Activated CD8-positive, alpha-beta memory T cell treated with anti-CD3 and anti-CD28 coated beads, Interleukin-2, amount 50 U/mL, for 24 hours (primary cell): ENCODE measurements at regions not wholly inside any gene's neighbourhood (a gene's known extent, or its start where the extent isn't known, plus 50 kb on each side); places are given as distances from the start of the nearest gene placed in this dataset.

ENCODE experiments used
- DNase-seq: peaks from one replicate; pipeline ENCODE4 v3.0.0-alpha.2; 2020; ENCODE audit errors: extremely low read depth

DNA sequence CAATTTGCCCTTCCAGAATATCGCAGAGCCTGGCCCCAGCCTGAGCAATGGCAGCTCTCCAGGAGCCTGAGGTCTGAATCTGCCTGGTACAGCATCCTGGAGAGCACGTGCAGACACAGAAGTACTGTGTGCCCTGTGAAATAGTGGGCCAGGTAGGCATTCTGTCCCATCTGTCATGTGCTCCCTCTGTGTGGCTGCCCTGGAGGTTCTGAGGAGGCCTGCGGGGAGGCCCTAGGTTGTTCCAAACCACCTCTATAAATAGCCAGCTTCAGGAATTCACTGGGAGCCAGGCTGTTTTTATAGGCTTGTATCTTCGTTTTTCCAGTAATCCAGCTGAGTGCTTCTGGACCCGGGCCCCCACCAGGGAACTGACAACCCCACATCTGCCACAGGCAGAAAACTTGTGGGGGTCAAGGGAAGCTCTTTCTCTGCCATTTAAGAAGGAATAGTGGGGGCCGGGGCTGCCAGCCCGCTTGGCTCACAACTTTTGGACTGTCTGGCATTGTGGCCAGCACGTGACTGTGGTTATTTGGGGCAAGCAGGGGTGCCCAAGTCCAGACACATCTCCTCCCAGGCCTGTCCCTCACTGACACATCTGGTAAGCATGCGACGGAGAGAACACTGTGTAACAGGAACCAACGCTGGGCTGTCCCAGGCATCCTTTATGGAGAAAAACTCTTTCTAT, 356.3 kb upstream of the TNRC6C start:
- no peak for DNase-seq

DNA sequence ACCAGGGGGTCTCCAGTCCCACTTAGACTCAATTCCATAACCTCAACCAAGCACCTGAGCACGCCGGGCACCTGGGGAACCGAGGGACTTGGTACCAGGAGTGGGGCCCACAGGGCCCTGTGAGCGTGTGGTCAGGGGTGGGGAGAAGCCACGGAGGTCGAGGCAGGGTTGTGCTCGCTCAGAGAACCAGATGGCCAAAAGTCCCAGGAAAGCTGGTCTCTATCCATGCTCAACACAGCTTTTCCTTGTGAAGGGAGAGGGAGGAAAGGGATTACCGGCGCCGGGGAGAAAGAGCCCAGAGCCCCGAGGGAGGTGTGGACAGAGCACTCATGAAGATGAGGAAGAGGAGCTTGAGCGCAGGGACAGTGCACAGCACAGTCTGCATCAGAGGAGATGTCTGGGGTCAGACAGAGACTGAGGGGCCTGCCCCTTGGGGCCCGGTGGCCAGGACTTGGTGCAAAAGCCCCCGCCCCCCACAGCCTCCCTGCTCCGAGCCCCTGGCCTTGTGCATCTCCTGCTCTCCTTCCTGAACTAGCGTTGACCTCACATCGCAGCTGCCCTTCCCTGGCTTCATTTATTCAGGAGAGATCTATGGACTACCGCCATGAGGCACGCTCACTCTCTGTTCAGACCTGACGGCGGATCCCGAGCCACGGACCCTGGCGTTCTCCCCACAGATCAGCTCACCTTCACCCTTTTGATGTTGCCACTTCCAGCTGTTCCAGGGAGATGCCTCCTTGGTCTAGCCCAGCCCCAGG, 355.4 kb upstream of the TNRC6C start:
- DNase-seq = no peak

DNA sequence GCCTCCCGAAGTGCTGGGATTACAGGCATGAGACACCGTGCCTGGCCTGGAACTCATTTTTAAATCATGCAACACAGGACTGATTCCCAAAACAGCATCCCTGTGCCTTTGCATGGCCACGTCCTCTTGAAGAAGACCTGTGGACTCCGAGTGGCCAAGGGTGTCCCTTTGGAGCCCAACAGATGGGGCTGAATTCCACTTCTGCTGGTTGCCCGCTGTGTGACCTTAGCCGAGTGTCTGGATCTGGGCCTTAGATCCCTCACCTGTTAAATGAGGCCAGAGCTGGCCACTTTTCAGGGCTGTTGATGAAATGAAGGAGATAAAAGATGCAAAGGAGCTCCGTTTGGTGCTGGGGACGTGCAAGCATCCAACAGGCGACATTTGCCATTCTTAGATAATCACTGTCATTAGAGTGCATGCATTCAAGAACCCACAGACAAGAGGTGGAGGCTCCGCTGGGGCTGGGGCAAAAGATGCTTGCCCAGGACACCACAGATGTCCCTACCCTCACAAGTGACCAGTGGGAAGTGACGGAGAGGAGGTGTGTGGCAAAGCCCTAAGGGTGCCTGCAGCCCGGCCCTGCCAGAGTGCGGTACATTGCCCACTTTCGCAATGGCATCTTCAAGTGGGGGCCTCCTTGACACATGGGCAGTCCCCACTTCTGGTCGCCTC, 354.1 kb upstream of the TNRC6C start:
- DNase-seq = no peak

DNA sequence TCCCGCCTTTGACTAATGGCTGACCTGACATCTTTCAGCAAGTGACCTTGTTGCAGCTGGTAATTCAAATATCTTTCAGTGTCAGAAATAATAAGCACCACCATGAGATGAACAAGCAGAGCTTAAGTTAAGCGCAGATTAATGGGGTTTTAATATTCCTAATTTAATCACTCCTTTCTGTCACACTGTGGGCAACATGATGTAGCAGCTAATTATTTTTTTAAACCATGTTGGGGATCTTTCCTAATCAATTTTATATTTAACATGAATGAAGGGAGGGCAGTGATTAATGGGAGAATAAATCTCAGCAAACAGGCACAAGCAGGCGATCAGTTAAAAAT, 353.6 kb upstream of the TNRC6C start:
- no peak for DNase-seq

DNA sequence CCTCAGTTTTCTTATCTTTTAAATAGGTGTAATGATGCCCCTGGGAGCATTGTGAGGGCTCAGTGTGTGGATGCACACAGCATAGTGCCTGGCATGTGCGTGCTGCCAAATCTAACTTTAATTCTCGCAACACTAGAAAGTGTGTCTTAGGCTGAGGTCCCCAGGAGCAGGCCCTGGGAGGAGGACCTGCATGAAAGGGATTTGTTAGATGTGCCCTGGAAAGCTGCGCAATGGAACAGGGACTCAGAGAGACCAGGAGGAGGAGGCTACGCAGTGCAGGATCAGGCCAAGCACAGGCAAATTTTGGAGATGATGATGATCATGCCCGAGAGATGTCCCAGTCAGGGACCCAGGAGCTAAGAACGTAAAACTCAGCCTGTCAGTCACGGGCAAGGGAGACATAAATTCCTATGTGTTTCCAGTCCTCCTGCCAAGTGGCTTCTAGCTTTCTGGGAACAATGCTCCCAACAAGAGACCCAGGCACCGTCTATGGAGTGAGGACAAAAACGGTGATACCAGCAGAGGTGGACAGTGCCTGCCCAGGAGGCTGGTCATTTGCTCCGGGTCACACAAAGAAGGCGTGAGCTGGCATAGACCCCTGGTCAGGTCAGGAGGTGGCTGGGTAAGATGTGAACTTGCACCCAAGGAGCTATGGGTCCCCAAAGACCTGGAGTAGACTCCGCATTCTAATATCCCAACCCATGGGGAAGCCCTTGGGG, 352.2 kb upstream of the TNRC6C start:
- no peak for DNase-seq

DNA sequence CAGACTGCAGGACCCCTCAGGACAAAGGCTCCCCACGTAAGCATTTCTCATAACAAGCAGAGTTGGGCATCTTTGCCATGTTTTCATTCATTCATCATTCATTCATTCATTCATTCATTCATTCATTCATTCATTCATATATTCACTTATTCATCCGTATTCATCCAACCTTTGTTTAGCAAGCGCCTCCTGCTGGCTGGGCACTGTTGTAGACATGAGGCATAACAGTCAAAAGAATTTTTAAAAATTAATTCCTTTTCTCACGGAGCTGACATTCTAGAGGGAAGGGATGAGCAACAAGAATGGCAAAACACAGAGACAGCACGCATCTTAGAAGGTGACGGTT, 351.7 kb upstream of the TNRC6C start:
- DNase-seq = no peak

DNA sequence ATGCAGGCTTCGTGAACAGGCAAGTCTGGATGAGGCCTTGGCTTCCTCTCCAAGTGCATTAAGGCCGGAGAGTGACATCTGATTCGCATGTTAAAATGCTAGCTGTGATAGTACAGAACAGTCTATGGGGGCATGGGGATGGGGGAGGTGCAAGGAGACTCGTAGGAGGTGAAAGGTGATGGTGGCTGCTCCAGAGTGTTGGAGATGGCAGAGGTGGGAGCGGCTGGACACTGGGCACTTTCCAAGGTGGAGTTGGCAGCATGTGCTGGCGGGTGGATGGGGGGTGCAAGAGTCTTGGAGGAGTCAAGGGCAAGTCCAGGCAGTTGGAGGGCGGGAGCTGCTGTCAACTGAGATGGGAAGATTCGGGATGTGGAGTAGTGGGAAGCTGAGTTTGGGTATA, 350.9 kb upstream of the TNRC6C start:
- DNase-seq = no peak

DNA sequence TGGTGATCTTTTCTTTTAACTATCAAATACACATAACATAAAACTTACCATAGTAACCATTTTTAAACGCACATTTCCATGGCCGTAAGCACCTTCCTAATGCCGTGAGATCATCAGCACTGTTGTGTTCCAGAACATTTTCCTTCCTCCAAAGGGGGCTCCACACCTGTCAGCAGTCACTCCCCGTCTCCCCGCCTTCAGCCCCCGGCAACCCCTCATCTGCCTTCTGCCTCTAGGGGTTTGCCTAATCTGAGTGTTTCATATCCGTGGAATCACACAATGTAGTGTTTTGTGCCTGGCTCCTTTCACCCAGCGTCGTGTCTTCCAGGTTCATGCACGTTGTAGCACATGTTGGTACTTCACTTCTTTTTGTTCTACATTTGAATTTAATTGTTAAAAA, 350.1 kb upstream of the TNRC6C start:
- no peak for DNase-seq

DNA sequence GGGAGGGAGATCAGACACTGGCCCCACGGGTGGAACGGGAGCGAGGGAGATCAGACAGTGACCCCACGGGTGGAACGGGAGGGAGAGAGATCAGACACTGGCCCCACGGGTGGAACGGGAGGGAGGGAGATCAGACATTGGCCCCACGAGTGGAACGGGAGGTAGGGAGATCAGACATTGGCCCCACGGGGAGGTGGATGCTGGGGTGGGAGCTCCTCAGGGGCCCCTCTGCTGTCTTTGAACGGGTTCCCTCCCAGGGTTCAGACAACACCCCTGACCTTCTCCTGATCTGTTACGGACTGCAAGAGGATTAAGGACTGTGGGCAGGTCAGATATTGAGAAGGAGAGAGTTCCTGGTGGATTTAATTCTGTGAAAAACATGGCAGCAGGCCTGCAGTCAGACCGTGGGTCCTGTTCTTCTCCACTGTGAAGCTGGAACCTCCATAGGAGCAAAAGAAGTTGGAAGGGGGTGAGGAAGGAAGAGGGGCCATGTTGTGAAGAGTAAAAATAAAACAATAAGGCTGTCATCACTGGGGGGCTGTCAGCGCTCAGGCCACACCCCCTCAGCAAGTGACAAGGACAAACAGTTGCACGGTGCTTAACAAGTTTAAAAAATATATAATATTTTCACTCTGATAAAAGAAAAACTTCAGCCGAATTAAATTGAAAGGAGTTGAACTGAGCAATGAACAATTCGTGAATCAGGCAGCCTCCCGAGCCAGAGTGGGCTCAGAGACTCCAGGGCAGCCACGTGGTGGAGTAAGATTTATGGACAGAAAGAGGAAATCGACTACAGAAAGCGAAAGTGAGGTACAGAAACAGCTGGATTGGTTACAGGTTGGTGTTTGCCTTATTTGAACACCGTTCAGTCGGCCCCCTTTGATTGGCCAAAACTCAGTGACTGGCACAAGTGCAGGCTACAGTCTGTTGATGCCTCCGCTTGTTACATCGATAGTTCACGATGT, 348.7 kb upstream of the TNRC6C start:
- peak; percentile 17 for DNase-seq

DNA sequence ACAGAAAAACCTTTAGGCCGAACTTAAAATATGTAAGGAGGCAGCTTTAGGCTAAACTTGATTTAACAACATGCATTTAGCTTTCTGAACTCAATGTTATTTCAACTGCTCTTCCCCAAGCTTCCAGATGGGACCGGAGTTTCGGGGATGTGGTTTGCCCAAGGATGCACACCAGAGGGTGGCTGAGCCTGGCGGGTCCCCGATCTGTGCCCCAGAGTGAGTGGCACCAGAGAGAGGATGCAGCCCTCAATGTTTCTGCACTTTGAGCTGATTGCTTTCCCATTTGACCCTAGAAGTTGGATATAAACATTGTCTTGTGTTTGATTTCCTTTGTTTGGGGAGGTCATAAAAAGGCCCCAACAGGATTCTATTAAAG, 348.0 kb upstream of the TNRC6C start:
- DNase-seq = no peak

DNA sequence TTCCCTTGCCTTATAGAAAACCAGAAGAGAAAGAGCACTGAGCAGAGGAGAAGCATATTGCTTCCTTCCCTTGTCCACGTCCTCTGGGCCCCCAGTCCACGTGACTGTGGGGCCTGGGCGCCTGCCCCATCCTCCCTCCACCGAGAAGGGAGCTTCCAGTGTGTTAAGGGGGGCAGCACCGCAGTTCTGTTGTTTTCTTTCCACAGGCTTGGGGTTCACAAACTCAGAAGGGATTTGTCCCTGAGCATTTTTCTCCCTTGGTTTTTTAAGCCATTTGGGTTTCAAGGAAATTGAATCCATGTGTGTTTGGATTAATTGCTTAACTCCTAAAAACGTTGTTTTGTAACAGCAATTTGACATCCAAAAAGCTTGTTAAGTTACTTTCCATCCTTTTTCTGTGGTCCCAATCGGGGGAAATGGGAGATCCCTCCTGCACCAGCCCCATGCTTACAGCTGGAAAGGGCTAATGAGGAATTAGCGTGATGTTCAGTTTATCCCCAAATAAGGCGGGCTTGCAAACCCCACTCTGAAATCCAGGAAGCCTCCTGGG, 347.5 kb upstream of the TNRC6C start:
- DNase-seq = no peak

DNA sequence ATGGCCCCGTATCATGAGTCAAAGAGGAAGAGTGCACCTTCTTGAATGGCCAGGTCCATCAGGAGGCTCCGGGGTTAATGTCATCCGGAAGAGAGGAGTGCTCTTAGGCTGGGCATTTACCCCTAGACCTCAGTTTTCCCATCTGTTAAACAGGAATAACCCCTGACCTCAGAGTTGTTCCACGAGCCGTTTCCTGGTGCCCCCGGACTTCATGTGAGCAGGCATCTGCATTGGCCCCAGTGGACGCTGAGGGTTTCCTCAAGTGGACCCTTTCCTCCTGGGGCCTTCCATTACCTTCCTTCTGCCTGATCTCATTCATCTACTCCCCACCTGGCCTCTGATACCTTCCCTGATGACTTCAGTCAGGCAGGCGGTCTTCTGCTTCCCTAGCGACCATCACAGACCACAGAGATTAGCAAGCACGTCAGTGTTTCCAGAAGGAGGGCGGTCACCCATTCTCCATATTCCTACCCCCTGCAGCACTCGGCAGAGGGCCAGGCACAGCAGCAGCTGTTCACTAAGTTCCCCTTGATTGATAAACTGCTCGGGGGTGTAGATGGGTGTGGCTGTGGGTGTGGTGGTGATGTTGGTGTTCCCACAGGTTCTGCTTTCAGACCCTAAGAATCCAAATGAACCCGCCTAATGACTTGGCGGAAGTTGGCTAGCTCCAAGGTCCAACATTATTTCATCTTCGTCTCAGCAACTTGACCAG, 346.6 kb upstream of the TNRC6C start:
- no peak for DNase-seq

DNA sequence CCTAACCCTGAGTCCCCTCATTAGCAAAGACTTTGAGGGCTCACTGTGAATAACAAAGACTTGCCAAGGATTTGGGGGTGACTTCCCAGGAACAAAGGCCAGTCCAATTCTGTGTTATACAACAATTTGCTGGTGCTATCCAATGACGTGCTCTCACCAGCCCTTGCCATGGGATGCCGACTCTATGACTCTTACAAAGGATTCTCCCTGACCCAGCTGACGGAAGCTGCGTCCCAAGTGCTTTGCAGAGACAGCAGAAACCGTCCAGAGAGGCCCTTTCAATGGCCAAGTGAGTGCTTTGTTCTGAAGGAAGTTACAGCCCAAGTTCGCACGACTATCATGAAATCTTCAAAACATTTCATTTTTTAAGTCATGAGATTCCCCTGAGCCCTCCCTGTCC, 345.3 kb upstream of the TNRC6C start:
- DNase-seq = no peak

DNA sequence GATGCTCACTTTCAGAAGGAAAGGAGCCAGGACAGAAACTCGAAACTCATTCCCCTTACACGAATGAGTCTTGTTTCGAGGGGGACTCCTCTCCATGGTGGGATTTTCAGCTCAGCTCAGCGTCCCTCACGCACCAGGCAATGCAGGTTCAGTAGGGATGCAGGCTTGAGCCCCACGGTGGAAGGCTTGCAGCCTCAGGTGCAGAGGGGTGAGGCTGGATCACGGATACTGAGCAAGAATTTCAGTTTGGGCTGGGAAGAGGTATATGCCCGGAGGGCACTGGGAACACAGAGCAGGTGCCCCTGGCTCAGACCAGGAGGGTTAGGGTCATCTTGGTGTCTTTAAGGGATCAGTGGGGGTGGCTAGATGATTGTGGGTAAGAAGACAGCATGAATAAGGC, 344.9 kb upstream of the TNRC6C start:
- DNase-seq = no peak

DNA sequence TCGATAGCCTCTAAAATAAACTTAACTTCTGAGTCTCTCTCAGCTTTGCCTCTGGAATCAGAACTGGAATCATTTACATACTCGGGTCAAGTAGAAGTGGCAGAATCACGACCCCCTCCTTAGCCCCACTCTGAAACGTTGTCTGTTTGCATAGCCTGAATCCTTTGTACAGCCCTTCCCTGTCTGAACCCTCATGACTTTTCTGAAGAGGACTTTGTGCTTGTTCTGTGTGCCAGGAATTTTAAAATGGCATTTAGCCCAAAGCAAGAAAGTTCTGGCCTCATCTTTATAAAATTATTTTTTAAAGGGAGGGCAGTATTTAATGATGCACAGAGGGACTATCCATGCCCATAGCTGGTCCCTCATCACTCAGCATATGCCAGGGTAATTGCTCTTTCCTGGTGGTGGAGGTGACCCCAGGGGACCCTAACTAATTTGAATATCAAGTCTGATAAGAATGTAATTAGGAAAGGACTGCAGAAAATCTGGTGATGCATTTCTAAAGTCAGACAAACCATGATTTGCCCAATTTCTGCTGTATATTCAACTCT, 342.7 kb upstream of the TNRC6C start:
- DNase-seq = no peak

DNA sequence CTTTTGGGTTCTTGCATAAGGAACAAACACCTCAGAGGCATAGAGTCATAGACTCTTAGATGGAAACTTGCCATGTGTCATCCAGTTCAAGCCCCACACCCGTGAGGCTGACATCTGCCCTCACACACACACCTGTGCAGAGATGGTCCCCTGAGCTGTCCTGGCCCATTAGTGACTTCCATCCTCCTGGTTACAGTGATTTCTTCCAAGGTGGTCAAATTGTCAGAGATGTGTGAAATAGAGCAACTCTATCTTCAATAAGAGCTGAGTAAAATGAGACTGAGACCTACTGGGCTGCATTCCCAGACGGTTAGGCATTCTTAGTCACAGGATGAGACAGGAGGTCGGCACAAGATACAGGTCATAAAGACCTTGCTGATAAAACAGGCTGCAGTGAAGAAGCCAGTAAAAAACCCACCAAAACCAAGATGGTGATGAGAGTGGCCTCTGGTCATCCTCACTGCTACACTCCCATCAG, 342.2 kb upstream of the TNRC6C start:
- DNase-seq = no peak

DNA sequence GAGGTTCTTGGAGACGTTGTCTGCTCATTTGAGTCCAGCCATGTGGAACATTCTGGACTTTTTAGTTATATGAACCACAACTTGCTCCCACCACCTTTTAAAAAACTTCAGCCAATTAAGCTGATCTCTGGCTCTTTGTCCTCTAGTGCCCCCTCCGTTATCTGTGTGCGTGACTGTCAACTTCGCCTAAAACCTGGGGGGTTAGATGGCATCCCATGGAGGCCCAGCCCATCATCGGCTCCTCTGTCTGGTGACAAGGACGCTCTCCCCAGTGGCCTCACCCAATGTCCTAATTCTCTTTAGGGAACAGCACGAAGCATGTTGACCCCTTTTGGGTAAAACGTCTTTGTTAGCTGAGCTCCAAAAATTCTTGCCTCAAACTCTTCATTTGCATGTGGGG, 341.0 kb upstream of the TNRC6C start:
- DNase-seq = no peak

DNA sequence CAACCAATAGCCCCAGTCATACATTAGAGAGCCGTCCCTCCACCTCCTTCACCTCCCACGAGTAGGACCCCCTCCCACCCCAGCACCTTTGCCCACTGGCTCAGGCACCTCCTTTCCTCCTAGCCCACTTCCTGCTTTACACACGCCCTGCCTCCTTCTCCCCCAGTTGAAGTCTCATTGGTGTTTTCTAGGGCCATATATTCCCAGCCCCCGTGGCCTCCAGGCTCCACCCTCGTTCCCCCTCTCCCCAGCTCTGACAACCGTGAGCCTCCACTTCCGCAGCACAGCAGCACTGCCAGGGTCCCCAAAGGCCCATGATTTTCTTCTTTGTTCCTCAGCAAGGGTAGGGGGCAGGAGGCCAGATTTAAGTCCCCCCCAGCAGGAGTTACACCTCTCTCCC, 340.3 kb upstream of the TNRC6C start:
- no peak for DNase-seq

DNA sequence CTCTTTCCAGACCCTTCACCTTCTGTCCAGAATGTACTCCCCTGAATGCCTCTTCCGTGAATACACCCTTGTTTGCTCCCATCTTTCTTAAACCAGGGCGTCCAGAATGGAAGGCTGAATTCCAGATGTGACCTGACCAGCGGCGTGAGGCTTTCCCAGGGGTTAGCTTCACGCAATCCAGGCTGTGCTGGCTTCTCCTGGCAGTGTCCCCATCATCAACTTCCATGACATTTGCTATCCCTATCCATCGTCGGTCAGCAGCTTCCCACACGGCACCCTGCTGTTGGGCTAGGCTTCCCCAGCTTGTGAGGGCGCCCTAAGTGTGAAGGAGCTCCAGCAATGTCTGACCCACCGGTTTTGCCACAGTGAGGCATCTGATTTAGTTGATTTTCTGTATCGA, 339.8 kb upstream of the TNRC6C start:
- no peak for DNase-seq

DNA sequence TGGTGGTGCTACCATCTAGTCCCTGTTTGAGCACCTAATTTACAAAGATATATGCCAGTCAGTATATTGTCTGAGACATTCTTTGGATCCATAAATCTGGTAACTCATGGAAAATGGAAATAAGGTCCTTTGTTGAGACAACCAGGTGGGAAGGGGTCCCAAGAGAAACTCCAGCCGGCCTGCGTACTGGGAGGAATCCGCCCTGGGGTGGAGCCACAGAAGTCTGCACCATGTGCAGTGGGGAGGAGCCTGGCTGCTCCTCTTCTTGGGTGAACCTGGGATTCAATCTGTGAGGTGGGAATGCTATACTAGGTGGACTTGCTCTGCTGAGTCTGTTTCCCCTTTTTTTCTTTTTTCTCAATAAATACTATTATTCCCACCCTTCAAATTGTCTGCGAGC, 339.2 kb upstream of the TNRC6C start:
- DNase-seq = no peak
